SU-DHL-6 (cell line): ENCODE measurements at regions not wholly inside any gene's neighbourhood (a gene's known extent, or its start where the extent isn't known, plus 50 kb on each side); places are given as distances from the start of the nearest gene placed in this dataset.

Source experiments
- H2AFZ ChIP-seq: fragments of 200-600 bp; sonication (generic); 2 replicates; pipeline ENCODE4 v1.6.1; 2014; ENCODE audit warnings: low read depth, mild to moderate bottlenecking, moderate library complexity, mixed read lengths, antibody characterized with exemption, low read length; ENCODE audit not compliant: severe bottlenecking
- H3F3A ChIP-seq: fragments of 200-600 bp; shearing (Covaris generic); 2 replicates; pipeline ENCODE4 v1.6.0; 2016; ENCODE audit warnings: antibody characterized with exemption, mild to moderate bottlenecking; ENCODE audit not compliant: insufficient read depth
- H3K27ac ChIP-seq: fragments of 200-600 bp; sonication (generic); 2 replicates; pipeline ENCODE4 v1.5.1; 2016; ENCODE audit warnings: low read depth, mild to moderate bottlenecking, low read length, moderate library complexity, mixed read lengths
- H3K27me3 ChIP-seq: fragments of 200-600 bp; sonication (generic), shearing (Covaris generic); 2 replicates; pipeline ENCODE4 v1.6.0; 2014; ENCODE audit warnings: mild to moderate bottlenecking, low read length
- H3K36me3 ChIP-seq: fragments of 200-600 bp; sonication (generic); 2 replicates; pipeline ENCODE4 v1.6.1; 2014; ENCODE audit warnings: mild to moderate bottlenecking, low read length, mixed read lengths
- H3K4me2 ChIP-seq: fragments of 300-600, 200-600 bp; shearing (Covaris generic), sonication (generic); 2 replicates; pipeline ENCODE4 v1.6.0; 2014; ENCODE audit warnings: low read length, low read depth, mild to moderate bottlenecking; ENCODE audit not compliant: poor library complexity, severe bottlenecking
- H3K4me3 ChIP-seq: fragments of 200-600 bp; sonication (generic); 2 replicates; pipeline ENCODE4 v1.5.1; 2014; ENCODE audit warnings: antibody characterized with exemption, low read length, mild to moderate bottlenecking, mixed read lengths; ENCODE audit not compliant: insufficient read depth, poor library complexity, severe bottlenecking
- H3K79me2 ChIP-seq: fragments of 200-600 bp; sonication (generic); 2 replicates; pipeline ENCODE4 v1.6.1; 2014; ENCODE audit warnings: mild to moderate bottlenecking, low read length, moderate library complexity; ENCODE audit not compliant: insufficient read depth
- H3K9ac ChIP-seq: fragments of 200-600 bp; sonication (generic); 2 replicates; pipeline ENCODE4 v1.7.0; 2014; ENCODE audit warnings: mild to moderate bottlenecking, low read length
- H3K9me2 ChIP-seq: fragments of 200-600 bp; sonication (generic); replicated peaks from 2 replicates; pipeline ENCODE4 v1.6.1; 2014; ENCODE audit warnings: low read length; ENCODE audit not compliant: insufficient read depth
- H3K9me3 ChIP-seq: fragments of 200-600 bp; sonication (generic); 2 replicates; pipeline ENCODE4 v1.6.1; 2014; ENCODE audit warnings: low read length, mixed read lengths; ENCODE audit not compliant: insufficient read depth
- H4K20me1 ChIP-seq: fragments of 200-600 bp; sonication (generic); 2 replicates; pipeline ENCODE4 v1.6.1; 2014; ENCODE audit warnings: low read depth, mild to moderate bottlenecking, antibody characterized with exemption, low read length, moderate library complexity, mixed read lengths
- CTCF ChIP-seq: fragments of 200-600 bp; sonication (generic); IDR thresholded peaks from one replicate; pipeline ENCODE4 v1.5.1; 2017; ENCODE audit warnings: antibody characterized with exemption, mild to moderate bottlenecking, low read length, moderate library complexity; ENCODE audit not compliant: insufficient read depth, poor library complexity, severe bottlenecking
- EZH2phosphoT487 ChIP-seq: fragments of 200-600 bp; sonication (generic), shearing (Covaris generic); conservative IDR thresholded peaks from 2 replicates; pipeline ENCODE4 v1.6.1; 2018; ENCODE audit warnings: mild to moderate bottlenecking, antibody characterized with exemption, low read length, moderate library complexity, mixed read lengths

DNA sequence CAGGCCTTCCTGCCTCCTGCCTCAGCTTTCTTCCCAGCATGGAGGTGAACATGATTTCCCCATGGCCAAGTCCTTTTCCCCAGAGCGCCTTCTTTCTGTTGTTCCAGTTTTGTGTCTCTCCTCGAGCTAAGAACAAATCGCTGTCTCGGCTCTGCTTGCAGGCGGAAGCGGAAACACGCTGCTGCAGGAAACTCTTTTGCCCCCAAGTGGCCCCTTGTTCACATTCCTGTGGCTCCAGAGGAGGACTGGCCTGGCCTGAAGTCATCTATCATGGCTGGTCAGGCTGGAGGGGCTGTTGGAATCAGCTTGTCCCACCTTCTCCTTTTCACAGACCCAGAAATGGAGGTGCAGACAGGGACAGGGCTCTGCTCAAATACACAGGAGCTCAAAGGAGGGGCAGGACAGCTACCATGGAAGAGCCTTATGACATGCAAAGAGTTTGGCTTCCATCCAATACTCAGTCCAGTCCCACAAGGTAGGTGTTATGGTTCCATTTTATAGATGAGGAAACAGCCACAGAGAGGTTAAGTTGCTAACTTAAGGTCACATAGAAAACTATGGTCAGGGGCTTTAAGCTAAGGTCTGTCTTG lies 182.2 kb upstream of the SYT13 start:
- Histone ChIP-seq H3K4me3 (no peak overlapping the region), H3F3A (no peaks in the 10 kb centered on the region), H4K20me1 (no peaks in the 10 kb centered on the region), H3K4me2 (no peak overlapping the region), H3K9me2 (no peaks in the 10 kb centered on the region), H2AFZ (no peak overlapping the region), H3K27ac (no peak overlapping the region), H3K9ac (no peak overlapping the region), H3K27me3 (no peaks in the 10 kb centered on the region), H3K9me3 (no peaks in the 10 kb centered on the region), H3K36me3 (no peaks in the 10 kb centered on the region), H3K79me2 (no peaks in the 10 kb centered on the region)
- TF ChIP-seq EZH2phosphoT487 = no peak

- no peak overlapping the region for H3K4me2 ChIP-seq
- TF ChIP-seq CTCF (no peak), EZH2phosphoT487 (no peak)
- H3K27ac ChIP-seq = no peak overlapping the region
- no peaks in the 10 kb centered on the region for H3F3A ChIP-seq
- no peaks in the 10 kb centered on the region for H3K36me3 ChIP-seq
- H3K9me2 ChIP-seq = no peaks in the 10 kb centered on the region
- no peak overlapping the region for H3K4me3 ChIP-seq
- no peaks in the 10 kb centered on the region for H3K9me3 ChIP-seq
- no peaks in the 10 kb centered on the region for H3K79me2 ChIP-seq
- no peaks in the 10 kb centered on the region for H4K20me1 ChIP-seq
- no peak overlapping the region for H2AFZ ChIP-seq
- no peaks in the 10 kb centered on the region for H3K27me3 ChIP-seq
- H3K9ac ChIP-seq = no peak overlapping the region
Measured at GRCh38 chr11:45463541-45463940, 177.4 kb upstream of the SYT13 start.

DNA sequence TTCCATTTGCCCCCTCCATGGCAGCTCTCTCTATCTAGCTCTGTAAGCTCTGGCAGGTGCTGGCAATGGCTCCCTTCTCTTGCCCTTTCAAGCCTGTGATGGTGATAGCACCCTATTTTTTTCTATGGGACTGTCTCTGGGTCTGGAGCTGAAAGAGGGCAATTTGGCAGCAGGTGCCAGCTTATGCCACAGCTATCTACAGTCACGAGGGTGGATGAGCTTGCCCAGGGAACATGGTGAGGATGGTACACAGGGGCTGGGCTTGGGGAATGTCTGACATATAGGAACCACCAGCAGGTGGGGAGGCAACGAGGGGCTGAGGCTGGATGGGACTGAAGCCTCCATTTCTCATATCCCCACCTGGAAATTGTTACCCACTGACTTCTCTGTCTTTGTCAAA lies 175.4 kb upstream of the SYT13 start:
- H3K9me3 ChIP-seq = no peaks in the 10 kb centered on the region
- no peaks in the 10 kb centered on the region for H3K9me2 ChIP-seq
- no peaks in the 10 kb centered on the region for H3K27me3 ChIP-seq
- H3K4me3 ChIP-seq = no peak overlapping the region
- no peak overlapping the region for H3K9ac ChIP-seq
- no peaks in the 10 kb centered on the region for H3K36me3 ChIP-seq
- TF ChIP-seq CTCF = no peak
- TF ChIP-seq EZH2phosphoT487 = no peak
- no peak overlapping the region for H3K4me2 ChIP-seq
- H3K27ac ChIP-seq = no peak overlapping the region
- no peaks in the 10 kb centered on the region for H3K79me2 ChIP-seq
- H2AFZ ChIP-seq = no peak overlapping the region
- H3F3A ChIP-seq = no peaks in the 10 kb centered on the region
- H4K20me1 ChIP-seq = no peaks in the 10 kb centered on the region

- H3F3A ChIP-seq = no peaks in the 10 kb centered on the region
- no peak overlapping the region for H3K4me2 ChIP-seq
- H3K9ac ChIP-seq = no peak overlapping the region
- H3K9me3 ChIP-seq = no peaks in the 10 kb centered on the region
- H3K79me2 ChIP-seq = no peaks in the 10 kb centered on the region
- no peak overlapping the region for H3K27ac ChIP-seq
- TF ChIP-seq EZH2phosphoT487 (no peak), CTCF (no peak)
- H4K20me1 ChIP-seq = no peaks in the 10 kb centered on the region
- no peak overlapping the region for H2AFZ ChIP-seq
- H3K36me3 ChIP-seq = no peaks in the 10 kb centered on the region
- no peaks in the 10 kb centered on the region for H3K9me2 ChIP-seq
- no peak overlapping the region for H3K4me3 ChIP-seq
- no peaks in the 10 kb centered on the region for H3K27me3 ChIP-seq
Measured at GRCh38 chr11:45459491-45459890, 173.3 kb upstream of the SYT13 start.
